ENCODE measurements at regions not wholly inside any gene's neighbourhood (a gene's known extent, or its start where the extent isn't known, plus 50 kb on each side); places are given as distances from the start of the nearest gene placed in this dataset.
"Not testable (repeated sequence)": the region's sequence is repeated elsewhere in the genome, so short reads cannot be mapped to it uniquely, and the experiment has no call there.

GRCh38 chr3:597746-598145, 401.2 kb downstream of the CHL1 start:
- TF ChIP-seq CTCF (conservative IDR thresholded peaks at IDR 0.05; ENCODE audit: low read depth, low read length); EZH2phosphoT487 (IDR thresholded peaks at IDR 0.05; ENCODE audit: borderline replicate concordance, low read length): not testable (repeated sequence)
